ENCODE measurements at regions not wholly inside any gene's neighbourhood (a gene's known extent, or its start where the extent isn't known, plus 50 kb on each side); places are given as distances from the start of the nearest gene placed in this dataset.

GRCh38 chr19:28519952-28520861, 692.7 kb downstream of the UQCRFS1 start:
- ChIA-PET CTCF (no interaction called here), POLR2A (no interaction called here)
- H4K20me1 ChIP-seq (replicated peaks; ENCODE audit: control insufficient read depth, extremely low read depth, insufficient read depth, low read length), result no peaks in the 10 kb centered on the region
- BruUV-seq (replicated peaks), result no TSS peak
- H3K9me3 ChIP-seq (replicated peaks; ENCODE audit: control insufficient read depth, insufficient read depth, low read length), result peaks cover 2% of the 10 kb centered on the region
- no peaks in the 10 kb centered on the region for H3K27me3 ChIP-seq (ENCODE audit: control insufficient read depth in 2 of 2, insufficient read depth in 2 of 2, low read length in 2 of 2)
- H3K27ac ChIP-seq (ENCODE audit: insufficient read depth, low read depth, low read length), result no peak overlapping the region
- H2AFZ ChIP-seq (ENCODE audit: low read depth, low read length), result no peak overlapping the region
- no peaks in the 10 kb centered on the region for H3K36me3 ChIP-seq (ENCODE audit: control insufficient read depth in 2 of 2, extremely low read depth in 1 of 2, insufficient read depth in 2 of 2, low read length in 2 of 2)
- TF ChIP-seq POLR2AphosphoS5 (IDR thresholded peaks at IDR 0.05; ENCODE audit: insufficient read depth, low read depth, low read length) (no peak), JUN (IDR thresholded peaks at IDR 0.05; ENCODE audit: borderline replicate concordance, insufficient read depth, insufficient read length, low read depth) (no peak), MAX (IDR thresholded peaks at IDR 0.05; ENCODE audit: insufficient read depth, insufficient read length) (no peak), GATA2 (IDR thresholded peaks at IDR 0.05; ENCODE audit: insufficient read depth, insufficient read length, low read depth, low read length) (no peak), POLR2A (IDR thresholded peaks at IDR 0.05; ENCODE audit: low read depth, low read length) (no peak), EZH2 (IDR thresholded peaks at IDR 0.05; ENCODE audit: borderline replicate concordance, low read depth, low read length, severe bottlenecking) (no peak), CTCF (IDR thresholded peaks at IDR 0.05; ENCODE audit: extremely low read depth in 1 of 2, insufficient read depth in 1 of 2, low read depth in 1 of 2, low read length in 2 of 2) (no peak), FOS (IDR thresholded peaks at IDR 0.05; ENCODE audit: borderline replicate concordance, insufficient read depth, low read length) (no peak), MYC (IDR thresholded peaks at IDR 0.05; ENCODE audit: low read depth, low read length) (no peak)
- H3K4me3 ChIP-seq (replicated peaks in 1 of 3; ENCODE audit: insufficient read depth in 1 of 3, low read depth in 1 of 3, low read length in 3 of 3), result no peak overlapping the region
- DNase-seq (ENCODE audit: low read depth, low spot score) (no peak), FAIRE-seq (no peak)
- H3K4me1 ChIP-seq (ENCODE audit: control insufficient read depth, extremely low read depth, insufficient read depth, low read length), result no peaks in the 10 kb centered on the region
- H3K9me1 ChIP-seq (replicated peaks; ENCODE audit: control insufficient read depth, extremely low read depth, insufficient read depth, low read length), result no peaks in the 10 kb centered on the region
- intact Hi-C loops (cut with micrococcal nuclease) (no loop called here), dilution Hi-C loops (cut with MboI; ENCODE audit: extremely low pct_ligation_motif_present, low sequenced_read_pairs) (no loop called here)
- no peak overlapping the region for H3K9ac ChIP-seq (replicated peaks; ENCODE audit: extremely low read depth, insufficient read depth, low read length)
- H3K79me2 ChIP-seq (ENCODE audit: control insufficient read depth, insufficient read depth, low read length), result no peaks in the 10 kb centered on the region
- H3K4me2 ChIP-seq (ENCODE audit: insufficient read depth, low read length), result no peak overlapping the region

Measured in endothelial cell of umbilical vein (primary cell).